ENCODE measurements at regions not wholly inside any gene's neighbourhood (a gene's known extent, or its start where the extent isn't known, plus 50 kb on each side); places are given as distances from the start of the nearest gene placed in this dataset.

GRCh38 chr16:72299684-72300243, 127.8 kb upstream of the PMFBP1 start:
- TF ChIP-seq POLR2A (IDR thresholded peaks at IDR 0.05) (no peak), CTCF (IDR thresholded peaks at IDR 0.05 in 4 of 5, conservative IDR thresholded peaks at IDR 0.05 in 1 of 5) (no peak)
